HG03558 (cell line): ENCODE measurements at regions not wholly inside any gene's neighbourhood (a gene's known extent, or its start where the extent isn't known, plus 50 kb on each side); places are given as distances from the start of the nearest gene placed in this dataset.
A peak's percentile ranks its signal among the peaks of the same experiment; 100 is the strongest.

Experiments
- ATAC-seq: cut with Tn5 transposase; IDR thresholded peaks from one replicate; pipeline ENCODE4 v1.9.1; 2021; ENCODE audit warnings: moderate number of reproducible peaks; ENCODE audit not compliant: unreplicated experiment; ENCODE audit errors: extremely low read depth

GRCh38 chr6:24010133-24010532 lies 115.9 kb upstream of the NRSN1 start:
- no peak for ATAC-seq

DNA sequence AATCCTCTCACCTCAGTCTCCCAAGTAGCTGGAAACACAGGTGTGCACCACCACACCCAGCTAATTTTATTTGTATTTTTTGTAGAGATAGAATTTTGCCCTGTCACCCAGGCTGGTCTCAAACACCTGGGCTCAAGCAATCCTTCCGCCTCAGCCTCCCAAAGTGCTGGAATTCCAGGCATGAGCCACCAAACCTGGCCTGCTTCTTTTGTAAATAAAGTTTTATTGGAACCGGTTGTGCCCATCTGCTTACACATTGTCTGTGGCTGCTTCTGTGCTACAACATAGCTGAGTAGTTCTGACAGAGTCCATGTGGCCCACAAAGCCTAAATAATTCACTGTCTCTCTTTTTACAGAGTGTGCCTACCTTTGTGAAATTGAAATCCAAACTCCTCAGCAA lies 109.7 kb upstream of the NRSN1 start:
- ATAC-seq: no peak

DNA sequence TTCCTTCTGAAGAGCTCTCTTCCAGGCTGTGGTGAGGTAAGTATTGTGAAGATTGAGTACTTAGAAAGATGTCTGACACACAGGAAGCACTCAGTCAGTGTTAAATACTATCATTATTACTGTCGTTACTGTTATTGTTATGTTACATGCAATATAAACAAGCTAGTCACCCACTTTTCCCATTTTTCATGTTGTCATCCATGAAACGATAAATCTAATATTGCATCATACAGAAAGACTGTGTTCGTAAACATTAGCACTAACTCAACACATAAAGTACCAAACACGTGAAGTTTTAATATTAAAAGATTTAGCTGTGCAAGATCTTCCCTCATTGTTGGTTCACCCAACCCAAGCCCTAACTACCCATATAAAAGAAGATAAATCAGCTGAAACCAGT lies 109.2 kb upstream of the NRSN1 start:
- no peak for ATAC-seq

DNA sequence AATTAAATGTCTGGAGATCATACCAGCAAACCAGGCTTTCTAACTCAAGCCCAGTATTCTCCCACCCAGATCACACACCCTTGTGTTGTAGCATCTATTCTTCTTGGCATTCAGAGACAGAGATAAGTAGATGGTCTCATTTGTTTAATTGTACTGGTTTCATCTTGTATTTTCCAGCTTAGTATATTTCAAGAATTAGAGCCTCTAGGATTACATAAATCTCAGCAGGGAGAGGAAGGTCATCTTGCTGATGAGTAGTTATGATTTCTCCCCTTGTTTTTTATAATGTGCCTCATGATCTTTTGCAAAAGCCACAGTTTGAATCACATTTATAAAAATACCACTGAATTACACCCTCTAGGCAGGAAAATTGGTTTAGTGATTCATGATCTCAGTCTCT lies 106.6 kb upstream of the NRSN1 start:
- no peak for ATAC-seq

GRCh38 chr6:24019830-24020229 lies 106.2 kb upstream of the NRSN1 start:
- ATAC-seq: no peak

- no peak for ATAC-seq
Observed at GRCh38 chr6:24026050-24026449, 100.0 kb upstream of the NRSN1 start.

- no peak for ATAC-seq
Observed at GRCh38 chr6:24031496-24031895, 94.5 kb upstream of the NRSN1 start.

- ATAC-seq: no peak
Observed at GRCh38 chr6:24032896-24033688, 92.9 kb upstream of the NRSN1 start.

DNA sequence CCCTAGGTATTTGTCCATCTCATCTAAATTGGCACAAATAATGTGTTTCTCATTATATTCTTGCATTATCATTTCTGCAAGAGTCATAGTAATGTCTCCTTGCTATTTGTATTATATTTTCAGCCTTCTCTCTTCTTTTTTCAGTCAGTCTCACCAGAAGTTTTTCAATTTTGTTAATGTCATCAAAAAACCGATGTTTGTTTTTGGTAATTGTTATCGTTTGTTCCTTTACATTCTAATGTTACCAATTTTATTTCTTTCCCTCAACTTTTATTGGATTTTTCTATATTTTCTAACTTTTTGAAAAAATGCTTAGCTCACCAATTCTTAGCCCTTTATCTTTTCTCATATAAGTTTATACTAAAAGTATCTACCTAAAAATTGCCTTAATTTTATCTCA lies 82.2 kb upstream of the NRSN1 start:
- no peak for ATAC-seq

DNA sequence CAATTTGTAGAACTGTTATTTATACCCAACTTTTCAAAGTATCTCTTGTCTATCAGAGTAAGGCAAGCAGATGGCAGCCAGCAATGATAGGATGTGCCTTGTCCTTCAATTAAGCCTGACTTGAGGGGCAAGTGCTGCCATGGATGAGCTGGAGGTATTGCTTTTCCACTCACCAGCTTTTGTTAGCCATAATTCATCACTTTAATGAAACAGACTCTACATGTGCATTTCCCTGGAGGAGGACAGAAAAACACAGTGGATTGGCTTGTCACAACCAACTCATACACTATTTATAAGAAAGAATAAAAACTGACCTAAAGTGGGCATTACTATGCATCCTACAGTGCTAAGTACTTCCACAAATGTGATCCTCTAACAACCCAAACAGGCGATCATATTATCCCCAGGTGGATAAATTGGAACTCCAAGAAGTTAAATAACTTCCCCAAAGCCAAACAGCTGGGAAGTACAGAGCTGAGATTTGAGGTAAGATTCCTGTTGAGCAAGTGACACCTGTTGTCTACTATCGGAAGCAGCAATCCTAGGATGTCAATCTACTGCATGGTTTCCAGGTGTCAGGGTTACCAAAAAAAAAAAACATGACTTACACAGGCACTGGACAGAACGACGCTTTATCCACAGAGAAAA lies 73.9 kb upstream of the NRSN1 start:
- ATAC-seq: no peak

GRCh38 chr6:24052590-24052961 lies 73.4 kb upstream of the NRSN1 start:
- no peak for ATAC-seq

DNA sequence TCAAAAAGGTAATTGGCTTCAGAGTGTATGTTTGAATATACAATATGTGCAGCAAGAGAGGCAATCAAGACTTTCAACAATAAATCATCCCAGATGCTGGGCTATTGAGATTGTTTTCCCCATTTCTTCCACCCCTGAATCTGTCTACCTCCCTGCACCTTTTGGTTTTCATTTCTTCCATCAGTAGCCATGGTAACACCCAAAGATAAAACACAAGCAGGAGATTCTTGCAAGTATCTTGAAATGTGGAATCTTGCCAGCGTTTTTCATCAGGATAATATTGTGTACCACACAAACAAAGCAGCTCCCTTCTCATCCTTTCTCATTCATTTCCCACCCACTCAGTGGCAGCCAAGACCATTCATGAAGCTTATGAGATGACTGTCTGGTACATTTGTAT lies 73.0 kb upstream of the NRSN1 start:
- ATAC-seq: no peak

- no peak for ATAC-seq
Observed at GRCh38 chr6:24054388-24054787, 71.6 kb upstream of the NRSN1 start.

DNA sequence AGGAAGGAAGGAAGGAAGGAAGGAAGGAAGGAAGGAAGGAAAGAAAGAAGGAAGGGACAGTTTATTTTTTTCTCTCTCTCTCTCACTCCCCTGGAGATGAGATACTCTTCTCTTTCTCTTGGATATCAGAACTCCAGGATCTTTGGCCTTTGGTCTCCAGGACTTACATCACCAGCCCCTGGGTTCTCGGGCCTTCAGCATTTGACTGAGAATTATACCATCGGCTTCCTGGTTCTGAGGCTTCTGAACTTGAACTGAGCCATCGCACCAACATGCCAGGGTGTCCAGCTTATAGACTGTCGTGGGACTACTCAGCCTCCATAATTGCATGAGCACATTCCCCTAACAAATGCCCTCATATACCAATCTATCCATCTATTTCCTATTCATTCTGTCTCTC lies 69.4 kb upstream of the NRSN1 start:
- ATAC-seq: no peak

- no peak for ATAC-seq
Observed at GRCh38 chr6:24057030-24057429, 69.0 kb upstream of the NRSN1 start.

- ATAC-seq: peak; percentile 96
Observed at GRCh38 chr6:24060982-24061754, 64.8 kb upstream of the NRSN1 start.

DNA sequence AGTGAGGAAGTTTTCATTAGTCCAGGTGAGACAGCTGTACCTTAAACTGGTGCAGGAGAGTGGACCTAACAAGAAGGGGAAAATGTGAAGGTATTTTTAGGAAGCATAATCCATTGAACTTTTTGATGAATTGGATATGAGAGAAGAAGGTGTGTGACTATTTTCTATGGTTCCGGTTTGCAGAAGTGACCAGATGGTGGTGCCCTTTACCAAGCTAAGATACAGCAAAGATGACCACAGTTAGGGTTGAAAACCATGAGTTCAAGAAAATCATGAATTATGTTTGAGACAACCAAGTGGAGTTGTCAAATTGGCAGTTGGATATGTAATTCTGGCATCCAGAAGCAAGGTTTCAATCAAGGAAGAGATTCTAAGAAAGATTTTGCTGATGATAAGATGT lies 61.9 kb upstream of the NRSN1 start:
- ATAC-seq: no peak

DNA sequence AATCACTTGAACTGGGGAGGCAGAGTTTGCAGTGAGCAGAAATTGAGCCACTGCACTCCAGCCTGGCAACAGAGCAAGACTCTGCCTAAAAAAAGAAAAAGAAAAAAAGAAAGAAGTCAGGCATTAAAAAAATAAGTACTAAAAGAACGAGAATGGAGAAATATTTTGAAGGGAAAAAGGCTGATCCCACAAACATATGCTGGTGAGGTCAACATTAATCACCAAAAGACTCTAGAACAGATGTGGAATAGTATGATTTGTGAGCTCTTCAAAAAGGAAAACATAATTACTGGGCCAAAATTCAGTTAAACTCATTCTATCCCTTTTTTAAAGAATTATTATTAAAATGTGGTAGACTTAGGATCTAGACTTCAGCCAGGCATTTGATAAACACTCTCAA lies 61.2 kb upstream of the NRSN1 start:
- ATAC-seq: no peak

- ATAC-seq: no peak
Observed at GRCh38 chr6:24069526-24069925, 56.5 kb upstream of the NRSN1 start.

DNA sequence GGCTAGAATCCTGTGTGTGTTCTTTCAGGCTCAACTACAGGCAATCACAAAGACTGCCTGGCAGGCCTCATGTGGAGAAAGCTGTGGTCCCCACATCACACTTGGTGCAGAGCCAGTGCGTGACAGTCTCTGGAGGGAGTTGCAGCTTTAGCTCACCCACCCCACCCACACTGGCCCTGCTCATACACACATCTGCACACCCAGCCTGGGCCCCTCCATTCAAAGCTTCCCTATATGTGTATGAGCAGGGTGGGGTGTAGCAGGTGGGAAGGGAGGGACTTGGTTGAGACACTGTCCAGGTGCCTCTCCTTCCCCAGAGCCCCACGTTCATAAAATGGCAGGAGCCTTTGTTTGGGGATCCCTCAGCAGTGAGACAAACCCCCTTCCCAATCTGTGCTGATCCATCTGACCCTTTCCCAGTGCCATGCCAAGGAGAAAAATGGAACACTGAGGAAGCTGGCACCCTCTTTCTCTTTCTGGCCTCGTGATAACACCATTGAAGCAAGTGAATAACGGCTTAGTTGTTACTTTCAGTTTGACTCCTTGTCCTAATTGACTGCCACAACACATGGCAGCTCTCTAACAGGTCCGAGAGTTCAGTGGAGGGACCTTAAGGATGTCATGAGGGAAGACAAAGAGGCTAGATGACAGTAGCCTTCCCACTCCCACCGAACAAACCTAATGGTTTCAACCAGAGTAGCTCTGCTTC lies 53.8 kb upstream of the NRSN1 start:
- no peak for ATAC-seq

- no peak for ATAC-seq
Observed at GRCh38 chr6:24076011-24076410, 50.0 kb upstream of the NRSN1 start.
